DOHH2 (cell line): ENCODE measurements at regions not wholly inside any gene's neighbourhood (a gene's known extent, or its start where the extent isn't known, plus 50 kb on each side); places are given as distances from the start of the nearest gene placed in this dataset.

Experiments used
- H3F3A ChIP-seq: fragments of 200-600 bp; sonication (generic), shearing (Covaris generic); 2 replicates; pipeline ENCODE4 v1.6.0; 2016; ENCODE audit warnings: antibody characterized with exemption, mild to moderate bottlenecking; ENCODE audit not compliant: control insufficient read depth, insufficient read depth
- H3K27ac ChIP-seq: fragments of 200-600 bp; sonication (generic); 2 replicates; pipeline ENCODE4 v1.5.1; 2014; ENCODE audit warnings: low read depth, mild to moderate bottlenecking, low read length, moderate library complexity
- H3K27me3 ChIP-seq: fragments of 200-600 bp; sonication (generic); 2 replicates; pipeline ENCODE4 v1.6.1; 2014; ENCODE audit warnings: mild to moderate bottlenecking, low read length, mixed read lengths; ENCODE audit not compliant: control insufficient read depth
- H3K36me3 ChIP-seq: fragments of 200-600 bp; sonication (generic); 2 replicates; pipeline ENCODE4 v1.6.1; 2014; ENCODE audit warnings: mild to moderate bottlenecking, low read length, moderate library complexity, mixed read lengths; ENCODE audit not compliant: control insufficient read depth
- H3K4me1 ChIP-seq: fragments of 200-600 bp; sonication (generic); 2 replicates; pipeline ENCODE4 v1.6.1; 2014; ENCODE audit warnings: mild to moderate bottlenecking, low read length, mixed read lengths; ENCODE audit not compliant: control insufficient read depth
- H3K4me2 ChIP-seq: fragments of 200-600 bp; sonication (generic); 2 replicates; pipeline ENCODE4 v1.6.0; 2014; ENCODE audit warnings: mild to moderate bottlenecking, low read length, moderate library complexity
- H3K4me3 ChIP-seq: fragments of 200-600 bp; sonication (generic); 2 replicates; pipeline ENCODE4 v1.5.1; 2014; ENCODE audit warnings: mild to moderate bottlenecking, low read length, mixed read lengths
- H3K79me2 ChIP-seq: fragments of 200-600 bp; sonication (generic); 2 replicates; pipeline ENCODE4 v1.6.1; 2014; ENCODE audit warnings: mild to moderate bottlenecking, low read length, mixed read lengths; ENCODE audit not compliant: control insufficient read depth
- H3K9me2 ChIP-seq: fragments of 200-600 bp; sonication (generic); replicated peaks from 2 replicates; pipeline ENCODE4 v1.6.1; 2014; ENCODE audit warnings: mild to moderate bottlenecking, low read length, mixed read lengths; ENCODE audit not compliant: control insufficient read depth
- H3K9me3 ChIP-seq: fragments of 200-600 bp; sonication (generic); 2 replicates; pipeline ENCODE4 v1.6.1; 2014; ENCODE audit warnings: antibody characterized with exemption, low read length, mixed read lengths; ENCODE audit not compliant: control insufficient read depth, insufficient read depth
- H4K20me1 ChIP-seq: fragments of 200-600 bp; sonication (generic); 2 replicates; pipeline ENCODE4 v1.6.0; 2014; ENCODE audit warnings: low read depth, mild to moderate bottlenecking, antibody characterized with exemption, low read length, moderate library complexity; ENCODE audit not compliant: control insufficient read depth, insufficient read depth
- CTCF ChIP-seq: fragments of 200-600 bp; sonication (generic); IDR thresholded peaks from one replicate; pipeline ENCODE4 v1.5.1; 2014; ENCODE audit warnings: antibody characterized with exemption, mild to moderate bottlenecking, low read depth, low read length; ENCODE audit not compliant: poor library complexity, severe bottlenecking
- EZH2phosphoT487 ChIP-seq: fragments of 200-600 bp; sonication (generic); IDR thresholded peaks from 2 replicates; pipeline ENCODE4 v1.6.1; 2017; ENCODE audit warnings: borderline replicate concordance, mild to moderate bottlenecking, antibody characterized with exemption, low read length, moderate library complexity, mixed read lengths

- no peak overlapping the region for H3K27ac ChIP-seq
- TF ChIP-seq CTCF (no peak), EZH2phosphoT487 (no peak)
- H3K4me2 ChIP-seq, result no peak overlapping the region; the same call in 1 of the 2 replicates
- H3K4me3 ChIP-seq, result no peak overlapping the region
- no peaks in the 10 kb centered on the region for H3K36me3 ChIP-seq
- H3K9me3 ChIP-seq, result no peaks in the 10 kb centered on the region
- no peaks in the 10 kb centered on the region for H3F3A ChIP-seq
- H3K4me1 ChIP-seq, result peaks cover 14% of the 10 kb centered on the region
- no peaks in the 10 kb centered on the region for H3K79me2 ChIP-seq
- H4K20me1 ChIP-seq, result no peaks in the 10 kb centered on the region
- H3K27me3 ChIP-seq, result peaks cover 9% of the 10 kb centered on the region
- no peaks in the 10 kb centered on the region for H3K9me2 ChIP-seq
Measured at GRCh38 chr6:137707038-137707589, 159.9 kb upstream of the TNFAIP3 start.

GRCh38 chr6:137707590-137708360 is 159.3 kb upstream of the TNFAIP3 start:
- no peak for TF ChIP-seq EZH2phosphoT487
- TF ChIP-seq CTCF, result peak; percentile 82
- H4K20me1 ChIP-seq, result no peaks in the 10 kb centered on the region
- H3K4me3 ChIP-seq, result 0 out of 2 replicates have a peak overlapping the region, but pooled peaks have one; percentile 19
- no peaks in the 10 kb centered on the region for H3F3A ChIP-seq
- H3K4me1 ChIP-seq, result peaks cover 14% of the 10 kb centered on the region
- no peak overlapping the region for H3K27ac ChIP-seq
- peaks cover 9% of the 10 kb centered on the region for H3K27me3 ChIP-seq
- H3K9me3 ChIP-seq, result no peaks in the 10 kb centered on the region
- H3K36me3 ChIP-seq, result no peaks in the 10 kb centered on the region
- no peaks in the 10 kb centered on the region for H3K9me2 ChIP-seq
- H3K79me2 ChIP-seq, result no peaks in the 10 kb centered on the region
- peak overlapping the region; percentile 53 for H3K4me2 ChIP-seq

- Histone ChIP-seq H3K4me3 (no peak overlapping the region), H3K79me2 (no peaks in the 10 kb centered on the region), H3K4me2 (peak overlapping the region; percentile 53; the same call in 1 of the 2 replicates), H3K4me1 (peaks cover 14% of the 10 kb centered on the region), H3K27me3 (peaks cover 9% of the 10 kb centered on the region), H4K20me1 (no peaks in the 10 kb centered on the region), H3K9me2 (no peaks in the 10 kb centered on the region), H3K36me3 (no peaks in the 10 kb centered on the region), H3F3A (no peaks in the 10 kb centered on the region), H3K9me3 (no peaks in the 10 kb centered on the region), H3K27ac (no peak overlapping the region)
- TF ChIP-seq CTCF (no peak), EZH2phosphoT487 (no peak)
Measured at GRCh38 chr6:137708481-137708880, 158.6 kb upstream of the TNFAIP3 start.
